Kidney (tissue), 13 donors: ENCODE measurements at regions not wholly inside any gene's neighbourhood (a gene's known extent, or its start where the extent isn't known, plus 50 kb on each side); places are given as distances from the start of the nearest gene placed in this dataset.

Source experiments
- DNase-seq, 5 donors: peaks; one replicate each; pipeline ENCODE4 v3.0.0-alpha.2; 2013 to 2020
- FAIRE-seq: peaks from 2 replicates; lab custom pipeline; 2012; peaks lifted over from hg19 to GRCh38; lab: Jason Lieb, UNC
- H3K27ac ChIP-seq, 2 donors: one replicate each; pipeline ENCODE4 v1.7.0; 2013; ENCODE audit warnings: low read depth in 2 of 2, low read length in 2 of 2, inconsistent platforms in 1 of 2
- H3K27me3 ChIP-seq: one replicate; pipeline ENCODE4 v1.7.1; 2013; ENCODE audit warnings: low read length, inconsistent platforms; ENCODE audit not compliant: control insufficient read depth, insufficient read depth
- H3K36me3 ChIP-seq, 3 donors: one replicate each; pipeline versions ENCODE4 v1.7.0 to v1.7.1; 2013; ENCODE audit warnings: low read length in 3 of 3, control low read depth in 1 of 3, inconsistent platforms in 1 of 3; ENCODE audit not compliant: insufficient read depth in 3 of 3, control insufficient read depth in 2 of 3
- H3K4me1 ChIP-seq, 3 donors: one replicate each; pipeline versions ENCODE4 v1.7.0 to v1.7.1; 2013; ENCODE audit warnings: low read length in 3 of 3, inconsistent platforms in 1 of 3, low read depth in 1 of 3; ENCODE audit not compliant: control insufficient read depth in 2 of 3, insufficient read depth in 2 of 3
- H3K4me3 ChIP-seq, 3 donors: one replicate each; pipeline versions ENCODE4 v1.7.0 to v1.8.1; 2013; ENCODE audit warnings: low read length in 3 of 3, control low read depth in 1 of 3, inconsistent platforms in 1 of 3
- H3K9ac ChIP-seq, 3 donors: one replicate each; pipeline versions ENCODE4 v1.7.0 to v1.7.1; 2013; ENCODE audit warnings: low read length in 3 of 3, control low read depth in 1 of 3, inconsistent platforms in 1 of 3
- H3K9me3 ChIP-seq, 3 donors: one replicate each; pipeline versions ENCODE4 v1.7.0 to v1.7.1; 2013; ENCODE audit warnings: low read length in 3 of 3, control low read depth in 1 of 3, inconsistent platforms in 1 of 3; ENCODE audit not compliant: control insufficient read depth in 2 of 3, insufficient read depth in 1 of 3
- intact Hi-C: fragments of 100-400 bp; cut with DNase I; formaldehyde crosslinking; loops from one replicate; pipeline ENCODE4 v1.11.1; 2022
- TF ChIP-seq, protein P1 (sequence below): IDR thresholded peaks from 3 replicates; pipeline ENCODE4 v1.5.1; 2012; ENCODE audit warnings: mild to moderate bottlenecking, moderate library complexity, borderline replicate concordance; ENCODE audit not compliant: insufficient read depth; ENCODE audit errors: extremely low read depth
- donor health status: control.
- donor health status: control.
- donor health status: control.
- donor health status: control.
- donor health status: control.
- donor health status: DM: yes; HTN: yes; CAD: no.
- donor health status: Normal renal cell carcinoma (clear cell type).

GRCh38 chr2:216745453-216745852 is 50.1 kb upstream of the IGFBP5 start:
- FAIRE-seq, result no peak
- TF ChIP-seq, protein P1, sequence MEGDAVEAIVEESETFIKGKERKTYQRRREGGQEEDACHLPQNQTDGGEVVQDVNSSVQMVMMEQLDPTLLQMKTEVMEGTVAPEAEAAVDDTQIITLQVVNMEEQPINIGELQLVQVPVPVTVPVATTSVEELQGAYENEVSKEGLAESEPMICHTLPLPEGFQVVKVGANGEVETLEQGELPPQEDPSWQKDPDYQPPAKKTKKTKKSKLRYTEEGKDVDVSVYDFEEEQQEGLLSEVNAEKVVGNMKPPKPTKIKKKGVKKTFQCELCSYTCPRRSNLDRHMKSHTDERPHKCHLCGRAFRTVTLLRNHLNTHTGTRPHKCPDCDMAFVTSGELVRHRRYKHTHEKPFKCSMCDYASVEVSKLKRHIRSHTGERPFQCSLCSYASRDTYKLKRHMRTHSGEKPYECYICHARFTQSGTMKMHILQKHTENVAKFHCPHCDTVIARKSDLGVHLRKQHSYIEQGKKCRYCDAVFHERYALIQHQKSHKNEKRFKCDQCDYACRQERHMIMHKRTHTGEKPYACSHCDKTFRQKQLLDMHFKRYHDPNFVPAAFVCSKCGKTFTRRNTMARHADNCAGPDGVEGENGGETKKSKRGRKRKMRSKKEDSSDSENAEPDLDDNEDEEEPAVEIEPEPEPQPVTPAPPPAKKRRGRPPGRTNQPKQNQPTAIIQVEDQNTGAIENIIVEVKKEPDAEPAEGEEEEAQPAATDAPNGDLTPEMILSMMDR, result no peak

More at GRCh38 chr2:216745453-216745852, 50.1 kb upstream of the IGFBP5 start:
- intact Hi-C loops, result no loop called here
- H3K27me3 ChIP-seq, result no peaks in the 10 kb centered on the region
- no peaks in the 10 kb centered on the region for H3K36me3 ChIP-seq
- no peak overlapping the region for H3K27ac ChIP-seq
- peaks cover 0 to 4% (median 0%) of the 10 kb centered on the region in 3 donors for H3K4me1 ChIP-seq
- no peak for DNase-seq
- H3K9me3 ChIP-seq, result no peaks in the 10 kb centered on the region
- no peak overlapping the region for H3K9ac ChIP-seq
- no peak overlapping the region for H3K4me3 ChIP-seq
